ENCODE measurements at regions not wholly inside any gene's neighbourhood (a gene's known extent, or its start where the extent isn't known, plus 50 kb on each side); places are given as distances from the start of the nearest gene placed in this dataset.
"Not testable (repeated sequence)": the region's sequence is repeated elsewhere in the genome, so short reads cannot be mapped to it uniquely, and the experiment has no call there.

DNA sequence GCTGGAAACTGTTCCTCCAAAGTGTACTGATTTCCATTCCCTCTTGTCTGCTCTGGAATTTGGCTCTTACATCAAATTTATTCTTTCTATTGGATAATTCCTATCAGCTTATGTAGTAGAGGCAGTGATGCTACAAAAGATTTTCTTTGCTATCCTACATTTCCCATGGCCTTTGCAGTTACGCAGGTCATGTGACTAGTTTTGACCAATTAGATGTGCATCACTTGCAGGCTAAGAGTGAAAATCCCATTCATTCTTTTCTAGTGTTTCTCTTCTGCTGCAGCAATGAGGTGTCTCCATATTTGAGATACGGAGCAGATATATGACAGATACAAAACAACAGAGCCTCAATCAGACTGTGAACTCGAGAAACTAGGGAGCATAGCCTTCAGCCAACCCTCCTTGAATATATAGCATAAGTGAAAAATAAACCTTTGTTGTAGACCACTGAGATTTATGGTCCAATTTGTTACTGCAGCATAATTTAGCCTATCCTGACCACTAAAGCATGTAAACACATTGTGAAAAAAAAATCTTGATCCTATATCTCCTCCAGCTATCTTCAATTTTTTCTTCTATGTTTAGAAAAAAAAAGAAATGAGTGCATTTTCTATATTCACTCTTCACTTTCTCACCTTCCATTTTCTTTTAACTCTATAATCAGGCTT, 102.0 kb downstream of the HNMT start:
- no peak for DNase-seq

DNA sequence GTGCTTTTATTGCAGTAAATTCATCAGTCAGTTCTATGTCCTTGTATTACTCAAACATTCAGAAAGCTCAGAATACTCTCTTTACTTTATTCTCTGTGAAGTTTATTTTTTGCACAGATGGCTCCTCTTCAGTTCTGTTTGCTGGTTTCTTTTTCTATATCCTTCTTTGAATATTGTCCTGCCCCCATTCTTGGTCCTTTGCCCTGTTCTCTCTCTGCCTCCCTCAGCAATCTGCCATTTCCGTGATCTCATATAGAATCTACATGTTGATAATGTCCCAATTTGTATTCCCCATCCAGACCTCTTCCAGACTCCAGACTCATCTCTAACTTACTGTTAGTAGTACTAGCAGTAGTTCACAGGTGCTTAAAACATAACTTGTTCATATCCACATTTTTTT, 102.6 kb downstream of the HNMT start:
- DNase-seq = no peak

DNA sequence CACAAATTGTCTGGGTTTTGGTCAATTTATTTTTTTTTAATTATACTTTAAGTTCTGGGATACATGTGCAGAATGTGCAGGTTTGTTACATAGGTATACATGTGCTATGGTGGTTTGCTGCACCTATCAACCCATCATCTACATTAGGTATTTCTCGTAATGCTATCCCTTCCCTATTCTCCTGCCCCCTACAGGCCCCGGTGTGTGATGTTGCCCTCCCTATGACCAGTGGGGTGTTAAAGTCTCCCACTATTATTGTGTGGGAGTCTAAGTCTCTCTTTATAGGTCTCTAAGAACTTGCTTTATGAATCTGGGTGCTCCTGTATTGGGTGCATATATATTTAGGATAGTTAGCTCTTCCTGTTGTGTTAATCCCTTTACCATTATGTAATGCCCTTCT, 104.4 kb downstream of the HNMT start:
- not testable (repeated sequence) for DNase-seq

DNA sequence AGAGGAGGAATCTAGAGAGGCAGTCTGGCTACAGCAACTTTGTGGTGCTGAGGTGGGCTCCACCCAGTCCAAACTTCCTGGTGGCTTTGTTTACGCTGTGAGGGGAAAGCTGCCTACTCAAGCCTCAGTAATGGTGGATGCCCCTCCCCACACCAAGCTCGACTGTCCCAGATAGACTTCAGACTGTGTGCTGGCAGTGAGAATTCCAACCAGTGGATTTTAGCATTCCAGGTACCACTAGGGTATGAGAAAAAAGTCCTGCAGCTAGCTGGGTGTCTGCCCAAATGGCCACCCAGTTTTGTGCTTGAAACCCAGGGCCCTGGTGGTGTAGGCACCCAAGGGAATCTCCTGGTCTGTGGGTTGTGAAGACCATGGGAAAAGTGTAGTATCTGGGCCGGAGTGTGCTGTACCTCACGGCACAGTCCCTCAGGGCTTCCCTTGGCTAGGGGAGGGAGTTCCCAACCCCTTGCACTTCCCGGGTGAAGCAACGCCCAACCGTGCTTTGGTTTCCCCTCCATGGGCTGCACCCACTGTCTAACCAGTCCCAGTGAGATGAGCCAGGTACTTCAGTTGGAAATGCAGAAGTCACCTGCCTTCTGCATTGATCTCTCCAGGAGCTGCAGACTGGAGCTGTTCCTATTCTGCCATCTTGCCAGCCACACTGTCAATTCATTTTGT, 106.9 kb downstream of the HNMT start:
- DNase-seq = peak in 1 of 3 experiments; percentile 2

DNA sequence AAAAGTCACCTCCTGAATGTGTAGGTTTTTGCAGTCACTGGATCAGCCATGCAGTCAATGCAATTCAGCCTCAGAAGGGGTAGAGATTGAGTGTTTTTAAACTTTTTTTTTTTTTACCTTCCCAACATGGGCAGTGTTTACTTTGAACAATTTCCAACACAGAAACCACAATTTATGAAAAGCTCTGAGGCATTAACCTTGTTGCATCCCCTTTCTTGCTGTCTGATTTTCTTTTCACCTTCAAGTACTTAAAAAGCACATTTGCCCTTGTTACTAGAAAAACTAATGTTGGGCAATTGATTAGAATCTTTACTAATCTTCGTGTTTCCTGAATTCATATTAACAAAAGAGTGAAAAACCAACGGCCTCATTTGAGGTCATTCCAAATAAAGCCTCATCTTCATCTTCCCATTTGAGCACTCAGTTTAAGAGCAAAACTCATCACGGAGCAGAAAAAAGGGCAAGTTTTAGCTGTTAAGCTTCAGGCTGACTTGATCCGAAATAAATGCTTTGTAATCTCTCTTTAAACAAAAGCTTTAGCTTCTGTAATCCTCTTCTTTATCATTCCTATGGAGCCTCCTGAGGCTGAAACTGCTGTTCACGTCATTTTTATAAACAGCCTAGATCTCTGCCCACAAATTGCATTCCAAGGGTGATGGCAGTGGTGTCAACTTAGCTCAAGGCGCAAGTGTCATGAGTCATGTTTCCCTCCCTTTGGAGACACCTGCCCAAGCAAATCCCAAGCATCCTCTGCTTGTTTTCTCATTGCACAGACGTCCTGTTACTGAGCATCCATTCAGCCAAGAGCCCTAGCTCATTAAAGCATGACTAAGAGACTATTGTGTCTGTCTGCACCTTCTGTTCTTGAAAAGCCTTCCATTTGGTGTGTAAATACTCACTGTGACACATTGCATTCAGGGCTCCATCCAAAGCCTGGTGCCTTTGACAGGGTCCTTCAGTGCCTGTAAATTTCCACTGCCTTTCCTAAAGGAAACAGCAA, 107.7 kb downstream of the HNMT start:
- peak; percentile 38 to 81 (median 75) for DNase-seq

DNA sequence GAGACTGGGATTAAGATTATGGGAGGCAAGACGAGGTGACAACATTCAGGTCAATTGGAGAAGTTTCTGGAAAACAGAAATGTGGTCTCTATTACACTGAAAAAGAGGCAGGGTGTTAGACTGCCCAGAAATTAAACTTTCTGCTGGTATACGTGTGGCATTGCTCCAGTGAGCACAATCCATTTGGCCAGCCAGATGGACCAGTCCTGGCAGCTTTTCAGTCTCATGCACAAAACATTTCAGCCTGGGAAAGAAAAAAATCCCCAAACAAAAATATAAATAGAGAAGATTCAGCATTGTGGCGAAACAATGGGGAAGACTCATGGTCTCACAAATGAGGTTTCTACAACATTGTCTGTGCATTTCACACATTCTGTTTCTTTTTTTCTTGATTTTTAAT, 113.9 kb downstream of the HNMT start:
- no peak for DNase-seq

DNA sequence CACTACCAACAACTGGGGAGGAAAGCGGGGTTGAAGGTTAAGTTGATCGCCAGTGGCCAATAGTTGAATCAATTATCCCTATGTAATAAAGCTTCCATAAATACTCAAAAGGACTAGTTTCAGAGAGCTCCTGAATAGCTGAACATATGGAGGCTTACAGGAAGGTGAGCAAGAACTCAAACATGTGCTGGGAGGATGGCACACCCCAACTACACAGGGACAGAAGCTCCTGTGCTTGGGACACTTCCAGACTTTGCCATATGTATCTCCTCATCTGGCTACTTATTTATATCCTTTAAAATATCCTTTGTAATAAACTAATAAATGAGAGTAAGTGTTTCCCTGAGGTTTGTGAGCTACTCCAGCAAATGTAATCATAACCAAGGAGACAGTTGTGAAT, 115.7 kb downstream of the HNMT start:
- no peak for DNase-seq

DNA sequence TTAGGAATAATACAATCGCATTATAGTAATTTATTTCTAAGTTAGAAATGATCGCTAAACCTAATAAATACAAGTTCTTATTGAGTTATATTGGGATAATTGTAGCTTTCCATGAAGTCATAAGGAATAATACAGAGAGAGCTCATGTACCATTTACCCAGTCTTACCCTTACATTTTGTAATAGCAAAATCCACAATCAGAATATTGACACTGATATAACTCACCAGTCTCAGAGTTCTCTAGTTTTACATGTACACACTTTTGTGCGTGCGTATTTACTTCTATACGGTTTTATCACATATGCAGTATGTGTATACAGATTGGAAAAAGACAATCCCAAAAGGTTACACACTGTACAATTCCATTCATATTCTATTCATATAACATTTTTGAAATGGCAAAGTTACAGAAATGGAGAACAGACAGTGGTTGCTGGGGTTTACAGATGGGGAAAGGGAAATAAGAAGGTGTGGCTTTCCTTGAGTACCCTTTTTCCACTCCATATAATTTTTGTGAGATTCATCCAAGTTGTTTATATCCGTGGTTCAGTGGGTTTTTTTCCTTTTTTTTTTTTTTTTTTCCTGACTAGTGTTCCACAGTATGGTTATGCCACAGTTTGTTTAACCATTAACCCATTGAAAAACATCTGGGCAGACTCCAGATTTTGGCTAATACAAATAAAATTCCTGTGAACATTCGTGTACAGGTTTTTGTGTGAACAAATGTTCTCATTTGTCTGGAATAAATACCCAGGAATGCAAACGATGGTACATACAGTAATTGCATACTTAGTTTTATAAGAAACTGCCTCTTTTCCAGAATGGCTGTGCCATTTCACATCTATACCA, 117.2 kb downstream of the HNMT start:
- no peak for DNase-seq

DNA sequence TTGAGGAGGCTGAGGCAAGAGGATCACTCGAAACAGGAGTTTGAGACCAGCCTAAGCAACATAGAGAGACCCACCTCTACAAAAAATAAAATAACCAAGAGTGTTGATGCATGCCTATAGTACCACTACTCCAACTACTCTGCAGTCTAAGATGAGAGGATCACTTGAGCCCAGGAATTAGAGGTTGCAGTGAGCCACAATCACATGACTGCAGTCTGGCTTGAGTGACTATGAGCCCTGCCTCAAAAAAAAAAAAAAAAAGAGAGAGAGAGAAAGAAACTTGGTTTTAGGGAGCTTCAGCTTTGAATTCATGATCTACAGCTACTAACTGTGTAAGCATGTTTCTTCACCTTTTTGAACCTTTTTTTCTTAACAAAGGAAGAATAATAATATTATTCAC, 119.9 kb downstream of the HNMT start:
- DNase-seq = no peak

DNA sequence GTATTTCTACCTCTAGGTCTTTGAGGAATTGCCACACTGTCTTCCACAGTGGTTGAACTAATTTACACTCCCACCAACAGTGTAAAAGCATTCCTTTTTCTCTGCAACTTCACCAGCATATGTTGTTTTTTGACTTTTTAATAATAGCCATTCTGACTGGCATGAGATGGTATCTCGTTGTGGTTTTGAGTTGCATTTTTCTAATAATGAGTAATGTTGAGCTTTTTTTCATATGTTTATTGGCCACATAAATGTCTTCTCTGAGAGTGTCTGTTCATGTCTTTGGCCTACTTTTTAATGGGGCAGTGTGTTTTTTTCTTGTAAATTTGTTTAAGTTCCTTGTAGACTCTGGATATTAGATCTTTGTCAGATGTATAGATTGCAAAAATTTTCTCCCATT, 121.2 kb downstream of the HNMT start:
- DNase-seq = not testable (repeated sequence)

DNA sequence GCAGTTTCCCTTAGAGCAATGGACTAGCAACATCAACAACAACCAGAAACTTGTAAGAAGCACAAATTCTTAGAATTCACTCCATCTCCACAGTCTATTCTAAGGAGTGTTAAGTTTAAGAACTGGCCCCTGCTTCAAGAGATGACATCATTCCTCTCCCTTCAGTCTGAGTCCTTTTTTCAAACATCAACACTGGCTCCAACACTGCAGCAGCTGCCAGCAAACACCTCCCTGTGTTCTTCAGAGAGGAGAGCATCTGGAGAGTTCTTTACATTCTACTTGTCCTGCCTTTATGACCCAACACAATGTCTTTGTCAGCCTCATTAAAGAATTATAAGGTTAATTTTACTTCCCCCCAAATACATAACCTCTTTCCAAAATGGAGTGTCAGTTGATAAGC, 122.3 kb downstream of the HNMT start:
- DNase-seq = peak in 1 of 3 experiments; percentile 3

DNA sequence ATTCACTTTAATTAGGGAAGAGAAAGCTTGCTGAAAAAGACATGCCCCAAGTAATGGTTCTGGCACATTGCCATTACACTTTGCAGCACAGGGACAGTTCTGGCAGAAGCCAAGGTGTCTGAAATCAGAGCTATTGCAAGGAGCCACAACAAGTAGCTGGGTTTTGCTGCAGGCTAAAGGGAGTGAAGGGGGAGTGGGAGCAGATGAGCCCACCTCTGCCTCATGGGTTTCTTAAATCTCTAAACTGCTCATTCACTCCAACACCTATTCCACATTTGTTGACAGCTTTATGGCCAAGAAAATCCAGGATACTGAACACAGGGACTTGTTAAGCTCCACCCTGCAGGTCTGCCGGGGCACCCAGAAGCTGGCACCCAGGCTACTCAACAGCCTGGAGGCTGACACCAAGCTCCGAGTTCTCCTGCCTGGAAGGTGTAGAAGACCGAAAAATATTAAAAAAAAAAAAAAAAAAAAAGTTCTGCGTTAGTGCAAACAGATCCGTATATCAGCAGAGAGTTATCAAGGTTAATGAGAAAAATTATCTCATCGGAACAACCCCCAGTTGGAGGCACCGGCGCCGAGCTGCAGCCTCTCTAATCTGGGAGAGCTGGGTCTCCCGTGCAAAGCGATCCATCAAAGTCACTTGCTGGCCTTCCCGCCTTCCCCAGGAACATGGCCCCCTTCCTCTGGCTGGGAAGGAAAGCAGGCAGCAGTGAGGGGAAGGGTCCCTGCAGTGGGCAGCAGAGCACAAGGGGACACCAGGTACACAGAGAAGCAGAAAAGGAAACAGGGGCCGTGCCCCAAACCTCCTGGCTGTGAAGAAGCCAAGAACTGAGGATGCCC, 123.7 kb downstream of the HNMT start:
- DNase-seq = peak; percentile 3 to 69 (median 26)

DNA sequence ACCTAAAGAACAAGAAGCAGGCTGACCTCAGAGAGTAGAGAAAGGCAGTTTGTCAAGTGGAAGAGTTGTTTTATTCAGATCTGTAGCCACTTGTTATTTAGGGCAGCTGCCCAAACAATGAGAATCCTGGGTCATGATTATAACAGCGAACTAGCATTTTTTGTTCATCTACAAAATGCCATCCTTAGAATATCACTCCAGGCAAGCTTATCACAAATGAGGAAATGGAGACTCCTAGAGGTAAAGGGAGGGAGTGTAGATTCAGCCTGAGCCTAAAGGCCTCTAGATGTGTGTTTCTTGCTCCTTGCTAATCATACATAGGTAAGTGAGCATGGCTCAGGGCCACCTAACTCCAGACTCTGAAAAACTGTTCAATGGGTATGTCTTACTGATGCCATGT, 126.1 kb downstream of the HNMT start:
- DNase-seq = peak; percentile 1 to 70 (median 10)

DNA sequence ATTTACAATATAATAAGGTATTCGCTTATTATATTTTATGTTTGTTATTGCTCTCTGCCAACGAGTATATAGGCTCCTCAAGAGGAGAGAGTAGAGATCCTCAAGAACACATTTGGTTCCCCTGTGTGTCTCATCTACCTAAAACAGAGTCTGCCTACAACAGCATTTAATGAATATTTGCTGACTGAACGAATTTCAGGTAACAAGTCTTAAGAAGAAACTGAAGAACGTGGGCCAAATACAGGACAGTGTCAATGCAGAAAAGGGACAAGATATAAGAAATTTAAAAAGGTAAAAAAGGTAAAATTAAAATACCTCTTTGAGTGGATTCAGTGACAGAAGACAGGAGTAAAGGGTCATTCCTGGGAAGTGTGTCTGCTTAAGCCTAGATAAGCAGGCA, 129.2 kb downstream of the HNMT start:
- no peak for DNase-seq

DNA sequence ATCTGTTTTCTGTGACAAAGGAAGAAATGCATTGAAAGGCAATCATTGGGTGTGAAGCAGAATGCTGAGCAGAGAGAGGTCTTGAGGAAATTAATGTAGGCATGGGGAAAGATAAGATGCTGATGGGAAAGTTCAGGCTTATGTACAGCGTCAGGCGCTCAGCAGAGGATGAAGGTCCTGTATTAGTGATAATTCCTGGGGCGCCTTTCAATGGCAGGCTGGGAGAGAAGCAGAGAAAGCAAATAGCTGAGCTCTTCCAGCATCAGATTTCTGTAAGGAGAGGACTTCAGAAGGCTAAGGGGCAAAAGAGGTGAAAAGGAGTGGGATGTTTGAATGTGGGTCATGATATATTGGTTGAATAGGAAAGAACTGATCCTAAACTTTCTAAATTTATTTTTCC, 129.8 kb downstream of the HNMT start:
- peak in 1 of 3 experiments; percentile 40 for DNase-seq

DNA sequence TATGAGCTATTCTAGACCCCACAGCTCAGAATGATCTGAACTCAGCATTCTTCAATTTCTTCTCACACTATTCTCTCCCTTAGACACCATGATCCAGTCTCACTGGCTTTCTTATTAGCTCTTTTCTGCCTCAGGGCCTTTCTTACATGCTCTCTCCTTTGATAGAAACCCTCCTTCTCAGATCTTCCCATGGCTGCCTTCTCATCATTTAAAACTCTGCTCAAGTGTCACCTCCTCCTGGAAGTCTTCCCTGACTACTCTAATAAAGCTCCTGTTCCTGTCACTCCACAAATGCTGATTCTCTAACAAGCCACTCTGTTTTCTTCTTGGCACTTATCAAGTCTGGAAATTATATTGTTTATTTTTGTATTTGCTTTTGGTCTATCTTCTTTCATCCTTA, 131.1 kb downstream of the HNMT start:
- no peak for DNase-seq

DNA sequence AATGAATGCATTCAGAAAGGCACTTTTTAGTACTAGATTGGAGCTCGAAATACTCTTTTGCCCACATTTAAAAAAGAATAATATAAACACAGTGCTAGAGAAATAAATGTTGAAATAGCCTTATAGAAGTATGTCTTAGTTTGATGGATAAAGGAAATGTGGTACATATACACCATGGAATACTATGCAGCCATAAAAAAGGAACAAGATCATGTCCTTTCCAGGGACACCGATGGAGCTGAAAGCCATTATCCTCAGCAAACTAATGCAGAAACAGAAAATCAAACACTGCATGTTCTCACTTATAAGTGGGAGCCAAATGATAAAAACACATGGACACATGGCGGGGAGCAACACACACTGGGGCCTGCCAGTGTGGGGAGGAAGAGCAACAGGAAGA, 135.0 kb downstream of the HNMT start:
- not testable (repeated sequence) for DNase-seq

DNA sequence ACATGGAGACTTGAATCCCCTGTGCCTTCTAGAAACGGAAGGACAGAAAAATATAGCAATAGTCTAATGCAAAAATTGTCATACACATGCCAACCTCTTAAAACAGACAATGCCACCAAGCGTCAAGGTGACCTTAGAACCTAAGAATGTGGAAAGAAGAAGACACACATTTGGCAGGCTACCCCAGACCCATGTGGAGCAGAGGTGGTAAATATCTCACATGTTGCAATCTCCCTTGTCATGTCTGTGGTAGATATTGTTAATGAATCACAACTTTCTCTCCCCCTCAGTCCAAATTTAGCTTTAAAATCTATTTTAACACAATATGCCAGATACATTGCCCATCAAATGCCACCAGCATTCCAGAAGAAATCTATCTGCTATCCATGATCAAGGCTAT, 137.4 kb downstream of the HNMT start:
- DNase-seq = no peak

DNA sequence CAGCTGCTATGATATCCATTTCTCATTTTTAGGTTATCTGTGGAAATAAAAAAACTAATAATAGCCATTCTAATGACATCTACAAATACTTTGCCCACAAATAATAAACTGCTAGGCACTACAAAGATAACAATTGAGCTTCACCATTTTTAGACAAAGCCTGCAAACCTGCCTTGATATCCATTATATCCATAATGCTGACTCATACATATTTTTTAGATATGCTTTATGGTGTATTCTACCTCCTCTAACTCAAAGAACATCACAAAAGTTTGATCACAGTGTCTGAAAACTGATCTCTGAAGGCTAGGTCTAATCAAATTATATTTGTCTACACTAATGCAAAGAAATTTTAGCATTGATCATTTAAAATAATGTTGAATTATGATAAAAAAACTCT, 138.4 kb downstream of the HNMT start:
- DNase-seq = no peak

DNA sequence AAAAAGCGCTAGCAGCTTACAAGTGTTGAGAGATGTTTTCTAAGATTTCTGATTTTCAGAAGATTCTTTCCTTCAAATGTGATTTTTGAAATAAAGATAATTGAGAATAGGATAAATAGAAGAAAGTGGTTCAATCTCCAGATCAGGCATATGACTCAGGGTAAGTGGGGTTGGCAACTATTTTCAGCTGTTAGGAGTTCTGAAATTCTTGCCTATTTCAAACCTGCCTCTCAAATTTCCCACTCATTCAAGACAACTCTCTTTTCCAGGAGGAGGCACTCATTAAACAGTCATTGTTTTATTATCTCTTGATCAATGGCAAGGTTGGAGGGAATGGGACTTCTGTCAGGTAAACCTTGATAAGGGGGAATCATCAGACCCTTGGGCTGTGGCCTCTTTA, 138.9 kb downstream of the HNMT start:
- DNase-seq = no peak

DNA sequence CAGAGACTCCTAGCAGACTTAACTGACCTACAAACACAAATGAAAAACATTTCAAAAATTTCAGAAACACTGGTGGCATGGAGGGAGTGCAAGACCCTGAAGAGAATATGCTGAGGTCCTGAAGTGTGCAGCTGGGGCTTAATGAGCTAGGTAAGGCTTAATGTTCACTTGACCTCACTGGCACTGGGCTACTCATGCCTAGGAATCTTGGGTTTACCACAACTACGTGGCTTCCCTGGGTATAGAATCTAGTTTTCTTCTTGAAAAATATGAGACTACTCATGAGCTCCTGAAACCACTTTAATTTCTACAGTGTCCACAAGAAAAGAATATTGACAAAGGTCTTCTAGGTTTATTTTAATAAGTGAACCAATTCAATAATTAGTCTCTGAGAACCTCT, 139.8 kb downstream of the HNMT start:
- no peak for DNase-seq

DNA sequence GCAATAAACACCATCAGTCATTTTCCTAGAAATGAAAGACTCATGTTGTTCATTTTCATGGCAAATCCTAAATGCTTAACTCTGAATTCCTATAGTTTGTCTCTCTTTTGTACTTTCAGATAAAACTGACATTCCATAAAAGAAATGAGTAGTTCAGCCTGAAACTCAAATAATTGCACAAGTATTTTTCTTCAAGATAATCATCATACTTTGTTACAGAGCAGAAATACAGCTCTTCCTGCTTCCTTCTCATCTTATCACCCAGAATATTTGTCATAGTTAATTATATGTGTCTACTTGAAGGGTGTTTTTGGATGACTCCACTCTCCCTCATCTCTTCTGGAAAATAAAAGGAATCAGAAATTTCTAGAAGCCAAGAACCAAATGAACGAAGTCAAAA, 141.1 kb downstream of the HNMT start:
- no peak for DNase-seq
